SKM-1 (cell line): ENCODE measurements at regions not wholly inside any gene's neighbourhood (a gene's known extent, or its start where the extent isn't known, plus 50 kb on each side); places are given as distances from the start of the nearest gene placed in this dataset.

Source experiments
- DNase-seq: peaks from one replicate; lab custom pipeline; 2025; ENCODE audit not compliant: unreplicated experiment; lab: John Stamatoyannopoulos, UW

DNA sequence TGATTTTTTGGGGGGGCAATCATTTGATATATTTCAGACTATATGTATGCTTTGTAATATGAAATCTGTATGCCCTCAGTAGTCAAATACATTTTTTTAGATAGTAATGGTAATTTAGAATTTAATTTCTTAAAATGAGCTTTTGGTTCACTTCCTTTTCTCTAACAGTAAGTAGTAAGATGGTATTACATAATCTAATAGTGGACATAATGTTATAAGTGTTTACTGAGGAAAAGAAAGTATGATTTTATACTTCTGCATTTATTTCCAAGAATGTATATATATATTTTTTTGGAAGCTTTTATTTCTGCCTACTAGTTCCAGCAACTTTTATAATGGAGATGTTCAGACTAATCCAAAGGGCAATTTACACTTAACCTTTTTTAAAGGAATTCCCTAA is 1450.7 kb upstream of the TENM3 start:
- DNase-seq, result no peak

DNA sequence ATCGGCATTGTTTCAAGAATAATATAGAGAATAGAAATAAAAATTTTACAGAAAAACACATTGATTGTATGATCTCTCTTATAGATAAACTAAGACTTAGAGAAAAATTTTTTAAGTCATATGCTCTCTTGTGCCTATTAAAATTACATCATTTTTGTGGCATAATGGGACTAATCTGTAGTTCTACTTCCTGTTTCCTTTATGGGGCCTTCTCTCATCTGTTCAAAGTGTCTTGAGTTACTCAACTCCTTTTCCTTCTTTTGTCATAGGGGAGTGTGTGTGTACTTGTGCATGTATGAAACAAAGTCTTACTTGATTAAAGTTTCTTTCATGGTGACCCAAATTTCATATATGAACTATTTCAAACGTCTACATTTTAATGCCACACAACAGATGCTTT is 1448.9 kb upstream of the TENM3 start:
- DNase-seq, result peak; percentile 80

DNA sequence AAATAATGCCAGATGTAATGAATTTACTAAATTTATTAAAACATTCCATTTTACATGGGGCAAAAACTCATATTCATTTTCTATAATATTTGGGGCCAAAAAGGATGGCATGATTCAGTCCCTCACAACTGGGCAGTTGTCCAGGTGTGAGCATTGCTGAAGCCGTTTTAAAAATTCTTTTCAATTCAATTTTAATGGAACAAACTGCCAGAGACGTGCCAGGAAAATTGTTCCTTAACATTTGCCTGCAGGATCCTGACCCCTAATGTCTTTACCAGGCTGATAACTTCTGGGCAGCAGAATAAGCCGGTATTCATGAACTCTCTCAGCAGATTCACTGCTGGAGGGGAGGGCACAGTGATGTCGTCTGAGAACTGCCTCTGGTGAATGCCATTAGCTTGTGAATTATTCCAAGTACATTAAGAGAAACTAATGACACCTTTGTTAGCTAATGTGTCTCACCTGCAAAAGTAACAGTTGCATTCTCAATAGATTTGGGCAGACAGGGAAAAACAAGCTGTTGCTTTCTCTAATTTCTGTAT is 1445.1 kb upstream of the TENM3 start:
- DNase-seq, result no peak

DNA sequence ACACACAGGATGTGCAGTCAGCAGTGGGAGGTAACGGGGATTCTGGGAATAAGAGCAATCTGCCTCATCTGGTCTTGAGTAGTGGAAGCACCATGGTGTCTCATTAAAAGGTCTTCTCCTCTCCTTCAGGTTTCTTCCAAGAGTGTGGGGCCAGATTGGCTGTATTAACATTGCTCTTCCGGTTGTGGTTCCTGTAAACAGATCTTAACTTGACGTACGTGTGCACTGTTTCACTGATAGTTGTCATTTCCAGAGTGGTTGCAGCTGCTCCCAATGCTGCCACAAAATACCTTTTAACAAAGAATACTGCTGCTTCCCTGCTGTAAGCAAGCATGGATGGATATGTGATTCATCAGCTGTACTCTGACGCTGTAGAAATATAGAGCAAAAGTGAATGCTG is 1443.4 kb upstream of the TENM3 start:
- no peak for DNase-seq

DNA sequence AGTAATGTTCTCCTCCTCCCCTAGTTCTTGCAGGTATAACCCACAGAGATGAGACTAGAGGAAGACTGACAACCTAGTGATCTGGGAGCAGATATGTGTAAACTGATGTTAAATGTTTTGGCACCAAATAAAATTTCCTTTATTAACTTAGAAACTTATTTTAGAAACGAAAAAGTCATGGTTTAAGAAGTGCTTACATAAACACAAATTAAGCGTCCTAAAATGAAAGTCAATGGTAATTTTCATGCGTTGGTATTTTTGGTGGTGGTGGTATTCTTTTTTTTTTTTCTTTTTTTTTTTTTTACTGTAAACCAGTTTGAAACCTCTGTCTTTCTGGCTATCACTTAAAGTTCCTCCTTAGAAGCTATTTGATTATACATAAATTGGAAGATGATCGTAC is 1438.1 kb upstream of the TENM3 start:
- no peak for DNase-seq

DNA sequence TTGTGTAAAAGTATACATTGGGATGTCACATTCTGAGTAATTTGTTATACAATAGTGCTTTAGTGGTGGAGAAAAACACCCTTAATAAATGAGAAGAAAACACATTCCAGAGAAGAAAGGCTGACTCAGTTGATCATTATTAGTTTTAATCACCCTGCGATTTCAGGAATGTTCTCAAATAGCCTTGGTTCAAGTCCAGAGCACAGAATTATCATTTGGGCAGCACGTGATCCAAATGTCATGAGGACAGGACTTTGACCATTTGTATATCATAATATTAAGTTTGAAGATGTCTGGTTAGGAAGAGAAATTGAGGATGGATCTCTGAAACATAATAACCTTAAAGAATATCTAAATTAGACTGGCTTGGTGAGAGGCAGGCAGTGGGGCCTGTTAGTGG is 1434.3 kb upstream of the TENM3 start:
- no peak for DNase-seq

DNA sequence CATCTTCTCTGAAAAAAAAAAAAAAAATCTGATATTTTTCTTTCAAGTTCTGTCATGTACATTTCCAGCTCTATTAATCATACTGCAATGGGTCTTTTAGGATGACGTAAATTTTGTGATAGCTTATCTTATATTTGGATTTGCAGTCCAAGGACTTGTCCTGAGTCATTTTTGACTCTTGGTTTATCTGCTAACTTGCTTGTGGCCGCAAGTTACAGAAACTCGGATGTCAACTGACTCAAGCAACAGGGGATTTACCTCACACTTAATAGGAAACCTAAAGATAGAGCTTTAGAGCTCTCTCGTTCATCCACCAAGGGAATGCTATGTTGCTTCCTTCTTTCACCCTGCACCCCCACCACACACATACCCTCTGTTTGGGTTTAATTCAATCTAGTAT is 1433.8 kb upstream of the TENM3 start:
- DNase-seq, result no peak

DNA sequence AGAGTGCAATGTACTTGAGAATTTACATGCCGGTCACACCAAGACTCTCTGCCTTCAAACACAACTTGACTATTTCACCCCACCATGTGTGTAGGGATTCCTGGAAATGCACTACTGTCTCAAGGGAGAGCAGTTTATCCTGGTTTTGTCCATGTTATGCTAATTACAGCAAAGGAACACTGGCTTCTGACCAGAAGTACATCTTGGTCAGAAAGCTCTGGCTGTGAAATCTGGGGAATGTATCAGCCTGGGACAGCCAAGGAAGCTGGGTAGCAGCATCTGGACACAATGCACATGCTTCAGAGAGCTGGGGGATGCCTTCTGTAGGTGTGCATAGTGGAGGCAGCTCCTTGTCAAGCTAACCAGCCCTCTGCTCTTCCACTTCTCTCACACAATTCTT is 1432.6 kb upstream of the TENM3 start:
- no peak for DNase-seq

DNA sequence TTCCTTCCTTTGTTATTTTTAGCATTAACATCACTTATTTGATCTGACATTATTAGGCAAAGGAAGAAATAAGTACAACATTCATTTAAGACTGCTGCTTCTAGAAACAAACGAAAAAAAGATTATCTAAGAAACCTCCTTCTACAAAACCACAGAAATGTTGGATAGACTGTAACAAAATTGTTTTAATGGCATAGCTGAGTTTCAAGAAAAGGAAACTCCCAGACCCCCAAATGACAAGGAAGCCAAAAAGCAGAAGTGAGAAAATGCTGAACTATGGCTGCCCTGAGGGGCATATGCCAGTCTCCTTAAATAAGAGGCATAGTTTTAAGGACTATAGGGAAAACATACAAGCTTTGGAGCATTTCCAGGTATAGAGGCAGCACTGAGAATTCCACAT is 1431.6 kb upstream of the TENM3 start:
- DNase-seq, result no peak

DNA sequence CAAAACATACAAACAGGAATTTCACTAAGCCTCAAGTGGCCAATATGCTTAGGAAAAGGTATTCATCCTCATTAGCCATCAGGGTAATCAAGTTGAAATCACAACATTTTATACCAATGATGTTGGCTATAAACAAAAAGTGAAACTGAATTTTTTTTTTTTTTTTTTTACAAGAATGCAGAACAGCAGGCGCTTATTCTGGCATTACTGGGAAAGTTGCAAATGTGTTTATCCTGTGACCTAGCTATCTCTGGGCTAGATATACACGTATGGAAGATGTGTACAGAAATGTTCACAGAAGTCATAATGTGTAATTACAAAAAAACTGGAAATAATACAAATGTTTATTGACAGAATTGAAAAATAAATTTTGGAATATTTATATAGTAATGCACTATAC is 1430.4 kb upstream of the TENM3 start:
- no peak for DNase-seq

DNA sequence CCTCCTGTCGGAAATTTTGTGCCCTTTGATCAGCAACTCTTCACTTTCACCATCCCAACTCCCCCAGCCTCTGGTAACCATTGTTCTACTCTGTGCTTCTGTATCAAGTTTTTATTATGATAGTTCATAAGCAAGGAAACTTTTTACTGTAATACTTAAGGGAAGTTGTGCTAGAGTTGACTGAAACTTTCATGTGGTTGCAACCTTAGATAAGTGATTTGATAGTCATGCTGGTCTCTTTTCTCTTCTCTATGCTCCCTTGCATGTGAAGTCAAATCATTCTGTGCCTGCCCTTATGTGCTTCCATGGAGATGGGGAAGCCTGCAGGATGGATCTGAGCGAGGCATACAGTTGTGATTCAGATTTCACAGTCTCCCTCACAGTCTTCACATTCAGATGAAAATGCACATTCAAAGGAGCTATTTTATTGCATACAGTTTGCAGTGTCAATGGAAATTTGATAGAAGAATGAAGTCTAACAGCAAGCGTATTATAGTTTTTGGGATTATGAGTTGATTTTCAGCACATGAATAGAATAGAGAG is 1428.3 kb upstream of the TENM3 start:
- DNase-seq, result no peak

DNA sequence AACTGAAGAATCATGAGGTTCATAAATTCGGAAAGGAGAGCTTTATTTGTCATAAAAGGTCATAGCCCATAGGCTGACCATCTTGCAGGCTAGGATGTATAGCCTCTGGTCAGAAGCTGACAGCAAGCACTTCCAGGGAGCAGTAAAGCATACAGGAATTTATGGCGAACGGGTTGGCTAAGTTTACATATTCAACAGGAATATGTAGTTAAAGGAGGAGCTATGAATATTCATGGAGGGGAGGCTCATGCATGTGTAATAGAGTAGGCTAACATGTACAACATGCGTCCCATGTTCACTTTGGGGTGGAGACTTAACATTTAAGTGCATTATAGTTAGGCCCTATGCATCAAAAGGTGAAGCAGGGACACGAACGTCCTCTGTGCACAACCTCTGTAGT is 1425.7 kb upstream of the TENM3 start:
- DNase-seq, result no peak

DNA sequence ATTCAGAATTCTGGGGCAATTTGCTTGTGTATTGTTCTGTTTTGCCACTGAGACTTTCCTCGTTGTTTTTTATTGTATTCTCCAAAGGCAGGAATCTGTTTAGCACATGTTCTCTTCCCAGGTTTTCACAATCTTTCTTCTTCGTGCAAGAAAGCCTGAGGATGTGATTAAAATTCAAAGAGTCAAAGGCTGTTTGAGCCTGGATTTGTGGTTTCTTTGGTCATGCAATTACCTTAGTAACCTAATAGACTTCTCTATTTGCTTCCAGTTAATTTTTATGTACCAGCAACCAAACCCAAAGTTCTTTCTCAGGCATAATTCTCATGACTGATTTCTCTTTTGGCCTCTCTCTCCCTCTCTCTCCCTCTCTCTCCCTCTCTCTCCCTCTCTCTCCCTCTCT is 1420.1 kb upstream of the TENM3 start:
- DNase-seq, result no peak

DNA sequence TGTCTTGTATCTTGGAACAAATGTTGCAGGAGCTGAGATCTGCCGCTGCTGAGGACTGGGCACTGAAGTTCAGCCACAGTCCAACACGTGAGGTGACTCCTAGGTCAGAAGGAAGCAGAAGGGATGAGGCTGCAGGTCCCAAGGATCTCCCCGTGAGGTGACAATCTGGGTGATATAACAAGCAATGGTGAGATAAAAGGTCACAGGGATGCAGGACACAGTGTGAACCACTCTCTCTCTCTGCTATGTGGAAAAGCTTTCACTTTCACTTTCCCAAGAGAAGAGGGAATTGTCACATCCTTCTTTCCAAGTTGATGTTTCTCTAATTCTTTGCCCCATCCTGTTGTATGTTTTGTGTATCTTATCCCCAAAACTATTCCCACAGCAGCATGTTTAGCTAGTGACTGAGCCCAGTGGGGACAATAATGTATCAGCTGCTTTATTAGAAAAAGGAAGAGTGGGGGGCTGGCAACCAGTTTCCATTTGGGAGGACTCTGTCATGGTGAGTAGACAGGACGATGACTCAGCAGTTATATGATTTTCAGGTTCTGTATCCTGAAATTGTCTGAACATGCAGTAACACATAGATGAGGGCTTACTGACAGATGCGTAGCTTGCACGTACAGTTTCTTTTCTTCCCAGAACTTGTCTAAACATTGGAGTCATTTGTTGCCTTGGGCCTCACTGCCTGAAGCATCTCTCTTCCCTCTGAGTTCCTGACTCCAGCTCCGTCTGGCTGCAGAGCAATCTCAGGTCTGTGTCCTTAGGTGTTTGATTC is 1415.8 kb upstream of the TENM3 start:
- DNase-seq, result no peak

DNA sequence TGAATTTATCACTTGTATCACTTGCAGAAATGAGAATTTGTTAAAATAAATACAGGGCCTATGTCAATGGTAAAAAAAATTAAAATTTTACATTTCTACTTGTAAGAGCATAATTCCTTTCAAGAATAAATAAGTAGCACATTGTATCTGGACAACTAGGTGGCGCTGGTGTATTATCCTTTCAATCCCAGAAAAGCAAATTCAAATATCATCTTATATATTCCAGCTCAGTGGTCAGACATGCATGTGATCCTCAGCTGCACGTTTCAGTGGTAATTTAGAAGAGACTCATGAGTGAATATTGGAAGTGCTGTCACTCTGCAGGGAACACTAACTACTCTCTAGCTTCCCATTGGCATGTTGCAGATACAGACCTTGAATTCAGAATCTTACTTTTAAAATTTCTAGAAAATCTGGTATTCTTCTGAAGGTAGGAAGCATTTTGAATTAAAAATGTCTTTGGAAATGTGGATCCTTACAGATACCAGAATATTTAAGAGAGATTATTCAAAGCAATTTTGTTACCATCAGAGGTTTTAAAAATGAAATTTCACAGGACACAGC is 1414.7 kb upstream of the TENM3 start:
- no peak for DNase-seq

DNA sequence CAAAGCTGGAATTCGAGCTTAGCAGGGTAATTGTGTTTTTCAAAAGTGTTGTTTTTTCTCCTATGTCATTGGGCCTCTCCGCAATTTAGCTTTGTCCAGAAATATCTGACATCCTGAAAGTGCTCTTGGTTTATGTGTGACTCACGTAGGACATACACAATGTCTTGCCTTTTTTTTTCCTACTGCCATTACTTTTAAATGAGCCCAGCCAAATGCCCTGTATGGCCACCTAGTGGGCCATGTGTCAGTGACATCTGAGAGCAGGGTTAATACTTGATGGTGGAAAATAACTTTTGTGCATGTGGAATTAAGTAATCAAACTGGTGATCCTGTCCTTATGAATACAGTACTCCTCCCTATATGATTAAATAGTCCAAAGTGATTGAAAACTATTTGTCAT is 1411.1 kb upstream of the TENM3 start:
- no peak for DNase-seq

DNA sequence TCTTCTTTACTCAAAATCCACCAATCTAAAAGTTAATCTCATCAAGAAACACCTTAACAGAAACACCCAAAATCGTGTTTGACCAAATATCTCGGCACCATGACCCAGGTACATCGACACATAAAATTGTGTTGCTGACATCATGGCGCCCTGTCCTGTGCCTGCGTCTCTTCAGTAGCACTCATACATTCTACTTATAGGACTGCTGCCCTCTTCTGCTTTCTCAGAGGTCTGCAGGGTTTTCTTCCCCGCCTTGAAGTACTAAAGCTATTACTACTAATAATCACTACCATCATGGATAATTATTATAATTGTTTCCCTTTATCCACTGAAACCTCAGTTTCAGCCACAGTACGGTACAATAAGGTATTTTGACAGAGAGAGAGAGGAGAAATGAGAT is 1403.1 kb upstream of the TENM3 start:
- no peak for DNase-seq

DNA sequence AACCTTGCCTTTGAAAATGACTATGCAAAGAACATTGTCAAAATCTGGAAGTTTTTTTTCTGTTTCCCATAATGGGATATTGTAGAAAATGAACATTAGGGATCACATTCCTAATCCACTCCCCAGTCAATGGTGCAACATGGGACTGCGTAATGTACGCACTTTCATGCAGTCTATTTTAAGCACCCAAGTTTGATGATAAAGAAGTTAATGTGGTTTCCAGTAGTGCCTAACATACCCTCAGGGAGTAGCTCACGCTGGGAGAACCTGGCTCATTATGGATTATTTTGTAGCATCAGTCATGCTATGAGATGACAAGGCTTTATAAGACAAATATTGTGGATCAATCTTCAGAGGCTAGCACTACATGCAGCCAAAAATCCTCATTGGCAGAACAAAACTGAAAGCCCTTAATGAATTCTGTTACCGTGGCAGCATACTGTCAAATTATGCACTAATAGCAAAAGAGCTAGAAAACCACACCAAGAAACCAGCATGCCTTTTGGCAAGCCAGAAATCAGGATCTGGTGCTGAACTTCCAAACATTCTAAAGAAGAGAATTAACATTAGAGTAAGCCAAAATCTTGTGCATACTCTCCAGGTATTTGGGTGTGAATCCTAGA is 1392.8 kb upstream of the TENM3 start:
- no peak for DNase-seq

DNA sequence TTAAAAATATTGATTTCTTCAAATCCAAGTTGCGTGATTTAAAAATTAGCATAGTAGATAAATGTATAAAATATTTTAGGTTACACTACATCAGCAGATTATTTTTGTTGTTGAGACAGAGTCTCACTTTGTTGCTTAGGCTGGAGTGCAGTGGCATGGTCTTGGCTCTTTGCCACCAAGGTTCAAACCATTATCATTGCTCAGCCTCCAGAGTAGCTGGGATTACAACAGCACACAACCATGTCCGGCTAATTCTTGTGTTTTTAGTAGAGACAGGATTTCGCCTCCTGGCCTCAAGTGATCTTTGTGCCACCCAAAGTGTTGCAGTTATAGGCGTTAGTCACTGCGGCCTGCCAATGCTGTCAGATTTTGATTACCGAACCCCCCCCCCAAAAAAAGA is 1390.5 kb upstream of the TENM3 start:
- DNase-seq, result no peak

DNA sequence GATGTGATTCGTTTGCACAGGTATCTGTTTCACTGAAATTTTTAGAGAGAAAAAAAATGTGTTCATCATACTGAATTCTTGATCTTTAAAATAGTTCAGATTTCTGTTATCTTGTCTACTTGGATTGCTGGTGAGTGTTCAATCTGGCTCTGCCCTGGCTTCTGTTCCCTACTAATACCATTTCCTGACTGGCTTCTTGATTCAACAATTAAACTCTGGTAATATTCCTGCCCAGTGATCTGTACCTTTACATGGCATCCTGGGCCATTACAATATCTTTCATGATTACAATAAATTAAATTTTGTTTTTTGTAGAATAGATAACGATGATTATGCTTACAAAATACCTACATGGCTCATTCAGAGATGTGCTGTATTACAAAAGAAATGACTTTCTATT is 1388.0 kb upstream of the TENM3 start:
- no peak for DNase-seq

DNA sequence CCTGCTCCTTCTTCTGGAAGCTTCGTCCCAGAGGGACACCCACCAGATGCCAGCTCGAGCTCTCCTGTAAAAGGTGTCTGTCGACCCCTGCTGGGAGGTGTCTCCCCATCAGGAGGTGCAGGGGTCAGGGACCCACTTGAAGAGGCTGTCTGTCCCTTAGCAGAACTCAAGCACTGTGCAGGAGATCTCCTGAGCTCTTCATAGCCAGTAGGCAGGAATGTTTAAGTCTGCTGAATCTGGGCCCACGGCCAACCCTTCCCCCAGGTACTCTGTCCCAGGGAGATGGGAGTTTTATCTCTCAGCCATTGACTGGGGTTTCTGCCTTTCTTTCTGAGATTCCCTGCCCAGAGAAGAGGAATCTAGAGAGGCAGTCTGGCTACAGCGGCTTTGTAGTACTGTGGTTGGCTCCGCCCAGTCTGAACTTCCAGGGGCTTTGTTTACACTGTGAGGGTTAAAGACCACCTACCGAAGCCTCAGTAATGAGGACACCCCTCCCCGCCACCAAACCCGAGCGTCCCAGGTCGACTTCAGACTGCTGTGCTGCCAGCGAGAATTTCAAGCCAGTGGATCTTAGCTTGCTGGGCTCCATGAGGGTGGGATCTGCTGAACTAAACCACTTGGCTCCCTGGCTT is 1383.0 kb upstream of the TENM3 start:
- DNase-seq, result no peak

DNA sequence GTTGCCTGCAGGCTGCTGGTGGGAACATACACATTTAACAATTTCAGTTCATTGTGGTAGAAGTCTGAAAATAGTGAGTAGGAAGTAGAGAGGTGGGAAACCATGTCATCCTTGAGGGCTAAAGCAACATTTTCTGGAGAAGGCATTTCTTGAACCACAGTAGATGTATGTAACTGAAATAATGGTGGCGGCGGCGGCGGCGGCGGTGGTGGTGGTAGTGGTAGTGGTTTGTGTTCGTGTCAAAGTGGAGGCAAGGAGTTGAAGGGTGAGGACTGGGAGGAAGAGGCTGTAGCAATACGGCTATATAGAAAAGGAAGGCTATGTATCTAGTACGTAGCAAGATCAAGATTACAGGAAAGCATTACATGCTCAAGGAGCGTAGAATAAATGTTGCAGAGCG is 1381.6 kb upstream of the TENM3 start:
- no peak for DNase-seq
